HG03139 (cell line): ENCODE measurements at regions not wholly inside any gene's neighbourhood (a gene's known extent, or its start where the extent isn't known, plus 50 kb on each side); places are given as distances from the start of the nearest gene placed in this dataset.
"Not testable (repeated sequence)": the region's sequence is repeated elsewhere in the genome, so short reads cannot be mapped to it uniquely, and the experiment has no call there.

Experiments
- ATAC-seq: cut with Tn5 transposase; IDR thresholded peaks from one replicate; pipeline ENCODE4 v1.9.1; 2021; ENCODE audit not compliant: unreplicated experiment

DNA sequence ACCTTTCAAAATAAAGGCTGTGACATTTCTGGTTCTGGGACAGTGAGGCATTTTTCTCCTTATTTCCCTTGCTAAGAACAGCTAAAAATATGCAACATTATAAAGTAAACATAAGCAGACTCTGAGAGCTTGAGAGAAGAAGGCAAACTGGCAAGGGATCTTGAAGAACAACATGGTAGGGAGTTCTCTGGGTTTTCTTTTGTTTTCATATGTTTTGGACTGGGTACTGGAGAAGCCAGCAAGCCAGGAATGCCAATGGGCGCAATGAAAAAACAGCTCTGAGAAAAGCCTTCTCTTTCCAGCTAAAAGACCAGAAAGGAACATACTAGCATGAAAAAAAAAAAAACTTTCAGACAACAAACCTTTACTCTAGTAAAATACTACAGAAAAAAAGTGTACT, 351.4 kb upstream of the HS6ST1 start:
- no peak for ATAC-seq

DNA sequence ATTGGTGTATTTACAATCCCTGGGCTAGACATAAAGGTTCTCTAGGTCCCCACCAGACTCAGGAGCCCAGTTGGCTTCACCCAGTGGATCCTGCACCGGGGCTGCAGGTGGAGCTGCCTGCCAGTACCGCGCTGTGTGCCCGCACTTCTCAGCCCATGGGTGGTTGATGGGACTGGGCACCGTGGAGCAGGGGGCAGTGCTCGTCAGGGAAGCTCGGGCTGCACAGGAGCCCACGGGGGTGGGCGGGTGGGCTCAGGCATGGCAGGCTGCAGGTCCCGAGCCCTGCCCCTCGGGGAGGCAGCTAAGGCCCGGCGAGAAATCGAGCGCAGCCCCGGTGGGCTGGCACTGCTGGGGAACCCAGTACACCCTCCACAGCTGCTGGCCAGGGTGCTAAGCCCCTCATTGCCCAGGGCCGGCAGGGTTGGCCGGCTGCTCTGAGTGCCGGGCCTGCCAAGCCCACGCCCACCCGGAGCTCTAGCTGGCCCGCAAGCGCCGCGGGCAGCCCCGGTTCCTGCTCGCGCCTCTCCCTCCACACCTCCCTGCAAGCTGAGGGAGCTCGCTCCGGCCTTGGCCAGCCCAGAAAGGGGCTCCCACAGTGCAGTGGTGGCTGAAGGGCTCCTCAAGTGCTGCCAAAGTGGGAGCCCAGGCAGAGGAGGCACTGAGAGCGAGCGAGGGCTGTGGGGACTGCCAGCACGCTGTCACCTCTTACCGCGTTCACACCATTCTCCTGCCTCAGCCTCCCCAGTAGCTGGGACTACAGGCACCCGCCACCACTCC, 353.5 kb upstream of the HS6ST1 start:
- not testable (repeated sequence) for ATAC-seq

DNA sequence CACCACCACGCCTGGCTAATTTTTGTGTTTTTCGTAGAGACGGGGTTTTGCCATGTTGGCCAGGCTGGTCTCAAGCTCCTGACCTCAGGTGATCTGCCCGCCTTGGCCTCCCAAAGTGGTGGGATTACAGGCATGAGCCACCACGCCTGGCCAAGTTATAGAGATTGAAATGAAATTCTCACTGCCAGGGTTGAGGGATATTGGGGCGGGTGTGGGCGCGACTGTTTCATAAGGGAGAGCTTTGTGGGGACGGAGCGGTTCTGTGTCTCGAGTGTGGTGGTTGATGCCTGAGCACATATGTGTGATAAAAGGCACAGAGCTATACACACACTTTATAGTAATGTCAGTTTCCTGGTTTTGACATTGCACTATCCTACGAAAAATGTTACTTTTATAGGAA, 361.0 kb upstream of the HS6ST1 start:
- ATAC-seq: not testable (repeated sequence)

- ATAC-seq: no peak
Measured at GRCh38 chr2:128681507-128681906, 362.8 kb upstream of the HS6ST1 start.

GRCh38 chr2:128682266-128682665, 363.6 kb upstream of the HS6ST1 start:
- no peak for ATAC-seq

- no peak for ATAC-seq
Measured at GRCh38 chr2:128682729-128683284, 364.1 kb upstream of the HS6ST1 start.

DNA sequence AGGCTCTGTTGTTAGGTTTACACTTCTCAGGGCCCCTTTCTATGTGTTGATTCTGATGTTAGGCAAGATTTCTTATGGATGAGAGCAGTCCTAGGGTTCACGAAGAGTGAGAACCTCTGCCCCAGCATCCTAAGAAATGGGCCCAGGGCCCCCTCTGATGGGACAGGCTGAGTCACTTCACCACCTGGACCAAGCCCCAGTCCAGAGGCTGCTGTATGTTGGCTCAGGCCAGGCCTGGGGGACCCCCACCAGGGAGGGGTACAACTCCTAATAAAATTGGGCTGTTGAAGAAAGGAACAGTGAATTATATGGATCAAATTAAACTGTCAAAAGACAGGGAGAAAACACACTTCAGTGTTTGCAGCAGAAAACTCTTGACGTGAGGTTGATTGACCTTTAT, 365.9 kb upstream of the HS6ST1 start:
- no peak for ATAC-seq

GRCh38 chr2:128685841-128686496, 367.3 kb upstream of the HS6ST1 start:
- peak; percentile 55 for ATAC-seq

DNA sequence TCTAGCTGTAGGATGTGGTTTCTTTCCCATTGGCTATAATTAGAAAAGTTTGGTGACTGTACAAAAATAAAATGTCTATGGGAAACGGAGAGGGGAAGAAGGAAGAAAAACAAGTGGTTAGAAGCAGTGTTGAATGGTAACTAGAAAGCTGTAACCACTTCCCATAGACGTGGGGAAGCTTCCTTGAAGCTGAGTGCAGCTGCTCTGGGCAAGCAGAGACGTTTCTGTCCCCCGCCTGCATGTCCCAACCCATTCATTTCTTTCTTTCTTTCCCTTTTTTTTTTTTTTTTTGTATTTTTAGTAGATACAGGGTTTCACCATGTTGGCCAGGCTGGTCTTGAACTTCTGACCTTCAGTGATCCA, 367.8 kb upstream of the HS6ST1 start:
- ATAC-seq: peak; percentile 72

DNA sequence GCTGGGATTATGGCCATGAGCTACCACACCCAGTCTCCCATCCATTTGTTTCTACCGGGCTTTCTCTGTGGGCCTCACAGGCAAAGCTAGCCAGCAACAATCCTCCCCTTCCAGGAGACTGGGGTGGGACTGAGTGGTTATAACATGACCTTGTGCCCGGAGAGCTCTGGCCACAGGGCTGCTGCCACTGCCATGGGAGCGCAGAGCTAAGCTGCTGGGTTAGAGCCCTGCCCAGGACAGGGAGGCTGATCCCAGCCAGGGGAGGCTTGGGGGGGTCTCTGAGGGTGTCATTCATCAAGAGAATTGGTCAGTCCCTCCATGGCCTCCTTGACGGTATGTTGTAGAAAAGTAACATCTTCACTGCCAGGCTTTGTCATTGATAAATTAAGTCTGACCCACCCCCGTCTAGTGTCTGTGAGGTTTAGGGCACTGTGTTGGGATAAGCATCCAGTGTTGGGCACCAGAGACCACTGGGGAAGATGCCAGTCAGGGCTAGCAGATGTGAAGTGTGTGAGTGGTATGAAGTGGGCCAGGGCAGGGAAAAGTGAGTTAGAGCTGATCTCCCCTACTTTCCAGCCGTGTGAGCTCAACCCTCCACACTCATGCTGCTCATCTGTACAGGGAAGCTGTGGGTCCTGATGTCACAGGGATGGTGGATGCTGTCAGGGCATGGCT, 368.4 kb upstream of the HS6ST1 start:
- ATAC-seq: no peak

GRCh38 chr2:128687565-128687964, 368.9 kb upstream of the HS6ST1 start:
- no peak for ATAC-seq

DNA sequence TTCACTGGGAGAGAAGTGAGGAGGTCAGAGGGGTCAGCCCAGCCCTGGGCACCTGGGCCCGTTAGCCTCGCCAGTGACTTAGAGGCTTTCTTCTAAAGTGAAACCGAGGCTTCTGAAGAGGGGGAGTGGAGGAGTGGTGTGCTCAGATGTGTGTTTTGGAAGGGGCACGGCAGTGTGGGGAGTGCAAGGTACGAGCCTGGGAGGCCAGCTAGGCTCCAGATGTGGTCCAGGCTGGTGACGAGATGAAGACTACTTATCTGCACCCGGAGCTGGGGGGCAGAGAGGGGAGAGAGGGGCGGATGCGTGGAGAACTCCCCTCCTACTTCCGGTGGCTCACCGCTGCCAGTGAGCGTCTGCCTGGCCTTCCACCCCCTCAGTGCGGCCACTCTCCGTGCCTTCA, 371.3 kb upstream of the HS6ST1 start:
- no peak for ATAC-seq

GRCh38 chr2:128690431-128690830, 371.8 kb upstream of the HS6ST1 start:
- ATAC-seq: no peak

GRCh38 chr2:128690869-128691268, 372.2 kb upstream of the HS6ST1 start:
- no peak for ATAC-seq

GRCh38 chr2:128691526-128691925, 372.9 kb upstream of the HS6ST1 start:
- ATAC-seq: no peak

GRCh38 chr2:128692895-128693742, 374.5 kb upstream of the HS6ST1 start:
- ATAC-seq: no peak

DNA sequence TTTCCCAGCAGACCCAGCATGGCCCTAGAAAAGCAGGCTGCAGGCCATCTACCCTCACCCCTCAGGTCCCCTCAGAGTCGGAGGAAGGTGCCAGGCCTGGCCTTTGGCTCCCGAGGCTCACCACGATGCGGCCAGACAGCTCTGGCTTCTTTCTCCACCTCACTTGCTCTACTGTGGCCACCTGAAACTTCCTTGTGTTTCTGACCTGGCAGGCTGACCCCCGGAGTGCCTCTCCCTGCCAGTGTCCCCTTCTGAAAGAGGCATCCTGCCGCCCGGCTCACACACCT, 375.0 kb upstream of the HS6ST1 start:
- no peak for ATAC-seq

GRCh38 chr2:128695646-128696220, 377.1 kb upstream of the HS6ST1 start:
- ATAC-seq: no peak

DNA sequence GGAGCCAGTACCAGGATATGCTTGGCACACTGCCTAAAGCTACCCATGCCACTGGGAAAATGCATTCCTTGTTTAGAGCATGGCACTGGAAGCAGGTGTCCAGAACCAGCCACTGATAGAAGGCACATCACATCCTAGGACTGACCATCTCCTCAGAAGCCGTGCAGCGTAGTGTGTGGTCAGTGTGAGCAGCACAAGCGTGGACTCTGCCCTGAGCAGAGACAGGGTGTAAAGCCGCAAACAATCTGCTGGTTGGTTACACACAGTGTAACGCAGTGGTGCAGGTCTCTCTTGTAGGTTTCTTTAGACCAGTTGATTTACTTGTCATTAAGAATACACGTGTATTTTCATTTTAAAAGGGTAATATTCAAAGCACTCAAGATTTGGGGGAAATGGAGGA, 377.8 kb upstream of the HS6ST1 start:
- no peak for ATAC-seq

- ATAC-seq: no peak
Measured at GRCh38 chr2:128701418-128701817, 382.8 kb upstream of the HS6ST1 start.

- no peak for ATAC-seq
Measured at GRCh38 chr2:128702616-128703015, 383.9 kb upstream of the HS6ST1 start.
